ENCODE measurements at regions not wholly inside any gene's neighbourhood (a gene's known extent, or its start where the extent isn't known, plus 50 kb on each side); places are given as distances from the start of the nearest gene placed in this dataset.

DNA sequence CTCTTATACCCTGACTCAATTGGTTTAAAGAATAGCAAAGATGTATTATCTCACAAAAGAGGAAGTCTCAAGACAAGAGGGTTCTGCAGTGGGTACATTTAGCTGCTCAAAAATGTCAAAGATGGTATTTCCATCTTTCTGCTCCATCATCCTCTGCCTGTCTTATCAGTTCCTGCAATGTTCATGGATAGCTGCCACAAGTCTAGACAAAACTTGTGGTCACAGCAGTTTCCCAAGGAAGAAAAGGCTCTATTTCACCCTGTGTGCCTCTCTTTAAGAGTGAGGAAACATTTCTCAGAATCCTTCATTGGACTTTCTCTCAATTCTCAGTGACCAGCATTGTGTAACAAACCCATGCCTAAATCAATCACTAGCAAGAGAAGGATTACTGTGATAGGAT is 634.2 kb upstream of the AUTS2 start:
- H3K27ac ChIP-seq = no peak overlapping the region
- TF ChIP-seq, protein P1, sequence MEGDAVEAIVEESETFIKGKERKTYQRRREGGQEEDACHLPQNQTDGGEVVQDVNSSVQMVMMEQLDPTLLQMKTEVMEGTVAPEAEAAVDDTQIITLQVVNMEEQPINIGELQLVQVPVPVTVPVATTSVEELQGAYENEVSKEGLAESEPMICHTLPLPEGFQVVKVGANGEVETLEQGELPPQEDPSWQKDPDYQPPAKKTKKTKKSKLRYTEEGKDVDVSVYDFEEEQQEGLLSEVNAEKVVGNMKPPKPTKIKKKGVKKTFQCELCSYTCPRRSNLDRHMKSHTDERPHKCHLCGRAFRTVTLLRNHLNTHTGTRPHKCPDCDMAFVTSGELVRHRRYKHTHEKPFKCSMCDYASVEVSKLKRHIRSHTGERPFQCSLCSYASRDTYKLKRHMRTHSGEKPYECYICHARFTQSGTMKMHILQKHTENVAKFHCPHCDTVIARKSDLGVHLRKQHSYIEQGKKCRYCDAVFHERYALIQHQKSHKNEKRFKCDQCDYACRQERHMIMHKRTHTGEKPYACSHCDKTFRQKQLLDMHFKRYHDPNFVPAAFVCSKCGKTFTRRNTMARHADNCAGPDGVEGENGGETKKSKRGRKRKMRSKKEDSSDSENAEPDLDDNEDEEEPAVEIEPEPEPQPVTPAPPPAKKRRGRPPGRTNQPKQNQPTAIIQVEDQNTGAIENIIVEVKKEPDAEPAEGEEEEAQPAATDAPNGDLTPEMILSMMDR (conservative IDR thresholded peaks at IDR 0.05) = no peak
- TF ChIP-seq ZFX (IDR thresholded peaks at IDR 0.05) = no peak

DNA sequence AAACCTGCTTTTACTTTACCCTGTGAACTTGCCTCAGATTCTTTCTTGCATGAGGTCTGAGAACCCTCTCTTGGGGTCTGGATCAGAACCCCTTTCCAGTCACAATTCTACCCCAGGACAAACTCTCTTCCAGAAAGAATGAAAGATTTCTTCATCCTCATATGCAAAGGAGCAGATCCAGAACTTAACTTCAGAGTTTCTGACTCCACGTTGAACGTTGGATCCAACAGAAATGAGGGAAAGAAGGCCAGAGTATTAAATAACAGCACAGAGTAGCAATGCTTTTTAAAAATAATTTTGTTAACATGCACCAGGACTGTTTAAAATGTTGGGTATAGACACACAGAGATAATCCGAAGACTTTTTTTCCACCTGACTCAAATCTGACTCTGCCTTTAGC is 632.9 kb upstream of the AUTS2 start:
- no peak overlapping the region for H3K27ac ChIP-seq
- TF ChIP-seq ZFX (IDR thresholded peaks at IDR 0.05) = no peak
- TF ChIP-seq, protein P1 (conservative IDR thresholded peaks at IDR 0.05) = no peak

DNA sequence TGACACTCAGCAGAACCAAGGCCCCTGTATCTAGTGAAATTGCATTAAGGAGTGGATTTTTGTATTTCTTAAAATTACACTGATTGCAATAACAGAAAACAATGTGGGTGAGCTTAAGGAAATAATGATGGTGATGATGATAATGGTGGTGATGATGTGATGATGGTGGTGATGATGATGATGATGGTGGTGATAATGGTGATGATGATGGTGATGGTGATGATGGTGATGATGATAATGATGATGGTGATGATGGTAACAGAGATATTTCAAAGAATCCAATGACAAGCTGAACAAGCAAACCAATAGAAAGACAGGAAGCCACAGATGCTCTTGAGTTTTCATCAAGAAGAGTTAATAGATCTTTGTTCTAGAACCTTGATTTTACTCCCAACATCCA is 630.7 kb upstream of the AUTS2 start:
- H3K27ac ChIP-seq = no peak overlapping the region
- TF ChIP-seq, protein P1 (conservative IDR thresholded peaks at IDR 0.05) = no peak
- no peak for TF ChIP-seq ZFX (IDR thresholded peaks at IDR 0.05)

DNA sequence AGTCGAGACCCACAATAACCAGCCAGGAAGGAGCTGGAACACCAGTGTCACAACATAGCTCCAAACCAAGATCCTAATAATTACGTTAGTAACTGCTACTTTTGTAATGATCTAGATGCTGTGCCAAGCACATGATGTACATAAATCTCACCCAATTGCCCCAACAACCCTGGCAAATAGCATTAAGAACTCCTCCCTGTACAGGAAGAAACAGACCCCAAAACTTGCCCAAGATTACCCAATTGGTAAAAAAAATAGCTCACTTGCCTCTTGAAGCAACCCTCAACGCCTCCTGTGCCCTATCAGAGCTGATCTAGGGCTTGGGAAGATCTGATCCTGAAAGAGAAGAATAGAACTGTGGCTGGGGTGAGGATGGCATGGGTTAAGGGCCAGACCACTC is 628.7 kb upstream of the AUTS2 start:
- TF ChIP-seq ZFX (IDR thresholded peaks at IDR 0.05) = no peak
- TF ChIP-seq, protein P1 (conservative IDR thresholded peaks at IDR 0.05) = no peak

DNA sequence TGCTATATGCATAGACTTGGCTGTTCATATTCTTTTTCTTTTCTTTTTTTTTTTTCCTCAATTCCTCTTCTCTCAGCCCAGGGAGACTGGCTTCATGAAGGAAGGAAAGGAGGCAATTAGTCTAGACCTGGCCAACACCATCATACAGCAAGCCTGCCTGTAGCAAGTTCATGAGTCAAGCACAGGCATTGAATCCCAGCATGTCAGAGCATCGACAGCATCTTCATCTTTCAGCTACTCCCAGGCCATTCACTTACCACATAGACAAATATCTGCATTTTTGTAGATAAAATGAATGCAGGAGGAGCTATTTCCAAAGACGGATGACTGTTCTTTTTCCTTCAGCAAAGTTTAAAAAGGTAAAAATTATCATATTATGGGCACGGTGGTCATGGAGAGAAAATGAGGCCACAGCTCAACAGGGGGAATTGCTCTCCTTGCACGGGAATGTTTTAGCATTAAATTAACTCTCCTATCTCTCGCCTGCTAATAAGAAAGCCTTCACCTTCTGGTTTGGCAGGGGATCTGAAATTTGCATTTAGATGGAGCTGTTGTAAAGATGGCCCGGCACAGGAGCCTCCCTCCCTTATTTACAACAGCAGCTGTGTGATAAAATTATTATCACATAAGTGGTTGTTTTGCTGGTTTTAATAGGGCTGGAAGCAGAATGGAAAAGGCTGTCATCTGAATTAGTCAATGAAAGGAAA is 626.5 kb upstream of the AUTS2 start:
- TF ChIP-seq, protein P1 (conservative IDR thresholded peaks at IDR 0.05) = no peak
- TF ChIP-seq ZFX (IDR thresholded peaks at IDR 0.05) = no peak
- no peak overlapping the region for H3K27ac ChIP-seq

More for the DNA sequence above, 628.7 kb upstream of the AUTS2 start:
- no peak overlapping the region for H3K27ac ChIP-seq

DNA sequence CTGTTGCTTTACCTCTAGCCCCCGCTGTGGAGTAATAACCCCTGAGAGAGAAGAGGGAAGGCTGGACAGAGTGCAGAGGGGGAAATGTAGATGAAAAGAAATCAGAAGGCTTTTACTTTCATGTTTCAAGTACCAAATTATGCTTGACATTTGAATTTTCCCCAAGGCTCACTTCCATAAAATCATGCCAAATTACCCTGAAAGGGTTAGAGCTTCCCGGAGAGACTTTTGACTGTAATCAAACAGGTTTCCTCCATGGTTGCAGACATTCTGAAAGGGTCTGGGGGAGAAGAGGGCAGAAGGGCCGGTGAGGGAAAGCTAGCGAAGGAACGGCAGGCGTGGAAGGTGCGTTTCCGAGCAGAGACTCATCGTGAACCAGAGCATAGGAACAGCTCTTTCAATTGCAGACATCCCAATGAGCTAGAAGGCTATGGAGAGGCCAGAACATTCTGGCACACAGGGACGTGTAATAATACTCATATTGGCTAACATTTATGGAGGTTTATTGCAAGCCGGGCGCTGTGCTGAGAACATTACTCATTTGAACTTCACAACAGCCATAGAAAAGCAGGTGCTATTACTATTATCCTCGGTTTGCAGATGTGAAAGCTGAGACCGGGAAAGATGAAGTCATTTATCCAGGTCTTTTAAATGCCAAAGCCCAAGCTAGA is 620.8 kb upstream of the AUTS2 start:
- no peak overlapping the region for H3K27ac ChIP-seq
- TF ChIP-seq ZFX (IDR thresholded peaks at IDR 0.05) = no peak
- TF ChIP-seq, protein P1 (conservative IDR thresholded peaks at IDR 0.05) = no peak

DNA sequence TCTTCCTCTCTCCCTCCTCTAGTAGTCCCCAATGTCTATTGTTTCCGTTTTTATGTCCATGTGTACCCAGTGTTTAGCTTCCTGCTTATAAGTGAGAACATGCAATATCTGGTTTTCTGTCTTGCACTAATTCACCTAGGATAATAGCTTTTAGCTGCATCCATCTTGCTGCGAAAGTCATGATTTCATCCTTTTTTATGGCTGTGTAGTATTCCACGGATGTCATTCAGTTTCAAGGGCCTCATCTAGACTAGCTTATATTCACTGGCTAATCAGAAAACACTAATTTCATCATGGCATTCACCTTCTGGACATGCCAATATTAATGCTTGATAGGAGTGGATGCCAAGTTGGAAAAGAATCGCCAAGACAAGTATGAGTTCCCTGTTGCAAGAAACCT is 619.6 kb upstream of the AUTS2 start:
- no peak overlapping the region for H3K27ac ChIP-seq
- TF ChIP-seq, protein P1 (conservative IDR thresholded peaks at IDR 0.05) = no peak
- TF ChIP-seq ZFX (IDR thresholded peaks at IDR 0.05) = no peak

Data from C4-2B (cell line).